ENCODE measurements at regions not wholly inside any gene's neighbourhood (a gene's known extent, or its start where the extent isn't known, plus 50 kb on each side); places are given as distances from the start of the nearest gene placed in this dataset.

DNA sequence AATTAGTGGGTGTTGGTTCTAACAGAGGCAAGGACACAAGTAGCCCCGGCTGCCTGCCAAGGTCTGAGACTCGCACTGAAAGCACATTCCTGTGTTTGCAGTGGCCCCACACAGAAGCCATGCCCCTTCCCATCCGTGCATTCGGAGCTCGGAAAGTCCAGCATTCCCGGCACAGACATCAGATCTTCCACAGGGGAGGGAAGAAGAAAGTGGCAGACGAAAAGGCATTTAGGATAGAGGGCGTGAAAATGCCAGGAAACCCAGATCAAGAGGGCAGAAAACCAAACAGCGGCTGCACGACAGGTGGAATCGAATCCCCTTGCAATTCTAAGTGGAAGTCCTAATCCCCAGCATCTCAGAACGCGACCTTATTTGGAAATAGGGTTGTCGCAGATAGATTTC lies 105.5 kb upstream of the ASB18 start:
- CTCF ChIA-PET (ENCODE audit: unreplicated experiment), result no interaction called here
- no TSS peak for BruUV-seq (replicated peaks)

GRCh38 chr2:236370847-236371409 lies 106.7 kb upstream of the ASB18 start:
- TF ChIP-seq, protein P1, sequence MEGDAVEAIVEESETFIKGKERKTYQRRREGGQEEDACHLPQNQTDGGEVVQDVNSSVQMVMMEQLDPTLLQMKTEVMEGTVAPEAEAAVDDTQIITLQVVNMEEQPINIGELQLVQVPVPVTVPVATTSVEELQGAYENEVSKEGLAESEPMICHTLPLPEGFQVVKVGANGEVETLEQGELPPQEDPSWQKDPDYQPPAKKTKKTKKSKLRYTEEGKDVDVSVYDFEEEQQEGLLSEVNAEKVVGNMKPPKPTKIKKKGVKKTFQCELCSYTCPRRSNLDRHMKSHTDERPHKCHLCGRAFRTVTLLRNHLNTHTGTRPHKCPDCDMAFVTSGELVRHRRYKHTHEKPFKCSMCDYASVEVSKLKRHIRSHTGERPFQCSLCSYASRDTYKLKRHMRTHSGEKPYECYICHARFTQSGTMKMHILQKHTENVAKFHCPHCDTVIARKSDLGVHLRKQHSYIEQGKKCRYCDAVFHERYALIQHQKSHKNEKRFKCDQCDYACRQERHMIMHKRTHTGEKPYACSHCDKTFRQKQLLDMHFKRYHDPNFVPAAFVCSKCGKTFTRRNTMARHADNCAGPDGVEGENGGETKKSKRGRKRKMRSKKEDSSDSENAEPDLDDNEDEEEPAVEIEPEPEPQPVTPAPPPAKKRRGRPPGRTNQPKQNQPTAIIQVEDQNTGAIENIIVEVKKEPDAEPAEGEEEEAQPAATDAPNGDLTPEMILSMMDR (conservative IDR thresholded peaks at IDR 0.05; ENCODE audit: low read length), result no peak
- no peak for TF ChIP-seq EZH2phosphoT487 (IDR thresholded peaks at IDR 0.05; ENCODE audit: borderline replicate concordance, low read depth, low read length)
- ChIA-PET CTCF (ENCODE audit: unreplicated experiment) (no interaction called here), POLR2A (no interaction called here)
- H3K79me2 ChIP-seq (ENCODE audit: insufficient read depth, low read depth, low read length), result no peaks in the 10 kb centered on the region
- no TSS peak for BruUV-seq (replicated peaks)
- intact Hi-C loops (cut with micrococcal nuclease; ENCODE audit: unreplicated experiment), result no loop called here
- no peaks in the 10 kb centered on the region for H3K36me3 ChIP-seq (ENCODE audit: insufficient read depth, low read length)
- no peak overlapping the region for H3K27ac ChIP-seq (ENCODE audit: low read depth, low read length, poor library complexity, severe bottlenecking)
- no peak overlapping the region for H3K4me3 ChIP-seq (ENCODE audit: low read depth, low read length, poor library complexity, severe bottlenecking)
- H3K4me2 ChIP-seq (ENCODE audit: low read length), result no peak overlapping the region
- no peaks in the 10 kb centered on the region for H3K4me1 ChIP-seq (ENCODE audit: insufficient read depth, low read length, poor library complexity, severe bottlenecking)
- DNase-seq (ENCODE audit: low spot score), result no peak
- no peaks in the 10 kb centered on the region for H3K9me2 ChIP-seq (ENCODE audit: insufficient read depth, low read length)
- no peak overlapping the region for H2AFZ ChIP-seq (ENCODE audit: low read length)
- H4K20me1 ChIP-seq (ENCODE audit: insufficient read depth, low read length), result no peaks in the 10 kb centered on the region
- H3K9me3 ChIP-seq (ENCODE audit: low read length), result no peaks in the 10 kb centered on the region

More for the DNA sequence above, 105.5 kb upstream of the ASB18 start:
- H3K36me3 ChIP-seq (ENCODE audit: insufficient read depth, low read length), result no peaks in the 10 kb centered on the region
- TF ChIP-seq, protein P1 (conservative IDR thresholded peaks at IDR 0.05; ENCODE audit: low read length), result no peak
- no peak for TF ChIP-seq EZH2phosphoT487 (IDR thresholded peaks at IDR 0.05; ENCODE audit: borderline replicate concordance, low read depth, low read length)
- H3K4me3 ChIP-seq (ENCODE audit: low read depth, low read length, poor library complexity, severe bottlenecking), result no peak overlapping the region
- H3K79me2 ChIP-seq (ENCODE audit: insufficient read depth, low read depth, low read length), result no peaks in the 10 kb centered on the region
- no peak for DNase-seq (ENCODE audit: low spot score)
- no peak overlapping the region for H3K27ac ChIP-seq (ENCODE audit: low read depth, low read length, poor library complexity, severe bottlenecking)
- H3K4me1 ChIP-seq (ENCODE audit: insufficient read depth, low read length, poor library complexity, severe bottlenecking), result no peaks in the 10 kb centered on the region
- no peaks in the 10 kb centered on the region for H3K9me2 ChIP-seq (ENCODE audit: insufficient read depth, low read length)
- H4K20me1 ChIP-seq (ENCODE audit: insufficient read depth, low read length), result no peaks in the 10 kb centered on the region
- intact Hi-C loops (cut with micrococcal nuclease; ENCODE audit: unreplicated experiment), result no loop called here
- POLR2A ChIA-PET, result no interaction called here
- no peak overlapping the region for H2AFZ ChIP-seq (ENCODE audit: low read length)
- no peaks in the 10 kb centered on the region for H3K9me3 ChIP-seq (ENCODE audit: low read length)
- no peak overlapping the region for H3K4me2 ChIP-seq (ENCODE audit: low read length)

DNA sequence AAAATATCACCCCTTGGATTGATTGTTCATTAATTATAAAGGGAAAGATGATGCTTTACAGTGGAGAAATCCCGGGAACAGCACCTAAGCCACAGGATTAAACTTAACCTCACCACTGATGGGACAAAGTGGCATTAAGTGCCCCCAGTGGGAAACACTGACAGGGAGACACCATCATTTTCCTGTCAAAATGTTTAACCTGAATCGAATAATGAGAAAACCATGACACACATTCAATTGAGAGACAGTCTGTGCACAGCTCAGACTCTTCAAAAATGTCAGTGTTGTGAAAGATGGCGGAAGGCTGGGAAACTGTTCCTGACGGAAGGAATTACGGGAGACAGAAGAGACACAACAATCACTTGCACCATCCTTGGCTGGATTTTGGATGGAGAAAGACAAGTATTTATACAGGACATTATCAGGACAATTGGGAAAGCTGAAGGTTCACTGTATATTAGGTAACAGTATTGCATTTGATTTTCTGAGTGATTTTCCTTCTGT lies 111.8 kb upstream of the ASB18 start:
- ChIA-PET POLR2A (interaction anchor here (0.6 to 1.0 kb wide), 2 partner anchors 26 to 279 kb away, joined by 3 read pairs; no protein-coding TSS in a partner anchor), CTCF (ENCODE audit: unreplicated experiment) (no interaction called here)
- no TSS peak for BruUV-seq (replicated peaks)
- H3K79me2 ChIP-seq (ENCODE audit: insufficient read depth, low read depth, low read length), result no peaks in the 10 kb centered on the region
- no peaks in the 10 kb centered on the region for H3K36me3 ChIP-seq (ENCODE audit: insufficient read depth, low read length)
- TF ChIP-seq EZH2phosphoT487 (IDR thresholded peaks at IDR 0.05; ENCODE audit: borderline replicate concordance, low read depth, low read length), result no peak
- TF ChIP-seq, protein P1 (conservative IDR thresholded peaks at IDR 0.05; ENCODE audit: low read length), result no peak
- no peak overlapping the region for H3K4me3 ChIP-seq (ENCODE audit: low read depth, low read length, poor library complexity, severe bottlenecking)
- intact Hi-C loops (cut with micrococcal nuclease; ENCODE audit: unreplicated experiment), result no loop called here
- H3K27ac ChIP-seq (ENCODE audit: low read depth, low read length, poor library complexity, severe bottlenecking), result no peak overlapping the region
- no peak overlapping the region for H2AFZ ChIP-seq (ENCODE audit: low read length)
- H3K4me1 ChIP-seq (ENCODE audit: insufficient read depth, low read length, poor library complexity, severe bottlenecking), result no peaks in the 10 kb centered on the region
- H3K9me2 ChIP-seq (ENCODE audit: insufficient read depth, low read length), result no peaks in the 10 kb centered on the region
- no peaks in the 10 kb centered on the region for H4K20me1 ChIP-seq (ENCODE audit: insufficient read depth, low read length)
- no peak overlapping the region for H3K4me2 ChIP-seq (ENCODE audit: low read length)
- no peak for DNase-seq (ENCODE audit: low spot score)
- no peaks in the 10 kb centered on the region for H3K9me3 ChIP-seq (ENCODE audit: low read length)

Measured in OCI-LY7 (cell line).